ENCODE measurements at regions not wholly inside any gene's neighbourhood (a gene's known extent, or its start where the extent isn't known, plus 50 kb on each side); places are given as distances from the start of the nearest gene placed in this dataset.

DNA sequence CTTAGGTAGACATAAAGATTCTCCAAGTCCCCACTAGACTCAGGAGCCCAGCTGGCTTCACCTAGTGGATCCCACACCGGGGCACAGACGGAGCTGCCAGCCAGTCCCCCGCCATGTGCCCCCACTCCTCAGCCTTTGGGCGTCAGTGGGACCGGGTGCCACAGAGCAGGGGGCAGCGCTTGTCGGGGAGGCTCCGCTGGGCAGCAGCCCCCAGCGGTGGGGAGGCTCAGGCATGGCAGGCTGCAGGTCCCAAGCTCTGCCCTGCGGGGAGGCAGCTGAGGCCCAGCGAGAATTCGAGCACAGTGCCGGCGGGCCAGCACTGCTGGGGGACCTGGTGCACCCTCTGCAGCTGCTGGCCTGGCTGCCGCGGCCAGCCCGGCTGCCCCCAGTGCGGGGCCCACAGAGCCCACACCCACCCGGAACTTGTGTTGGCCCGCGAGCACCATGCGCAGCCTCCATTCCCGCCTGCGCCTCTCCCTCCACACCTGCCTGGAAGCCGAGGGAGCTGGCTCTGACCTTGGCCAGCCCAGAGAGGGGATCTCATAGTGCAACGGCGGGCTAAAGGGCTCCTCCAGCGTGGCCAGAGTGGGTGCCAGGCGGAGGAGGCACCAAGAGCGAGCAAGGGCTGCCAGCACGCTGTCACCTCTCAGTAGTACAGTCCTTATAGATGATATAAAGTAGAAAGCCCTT, 390.7 kb downstream of the PLK2 start:
- TF ChIP-seq, protein P1, sequence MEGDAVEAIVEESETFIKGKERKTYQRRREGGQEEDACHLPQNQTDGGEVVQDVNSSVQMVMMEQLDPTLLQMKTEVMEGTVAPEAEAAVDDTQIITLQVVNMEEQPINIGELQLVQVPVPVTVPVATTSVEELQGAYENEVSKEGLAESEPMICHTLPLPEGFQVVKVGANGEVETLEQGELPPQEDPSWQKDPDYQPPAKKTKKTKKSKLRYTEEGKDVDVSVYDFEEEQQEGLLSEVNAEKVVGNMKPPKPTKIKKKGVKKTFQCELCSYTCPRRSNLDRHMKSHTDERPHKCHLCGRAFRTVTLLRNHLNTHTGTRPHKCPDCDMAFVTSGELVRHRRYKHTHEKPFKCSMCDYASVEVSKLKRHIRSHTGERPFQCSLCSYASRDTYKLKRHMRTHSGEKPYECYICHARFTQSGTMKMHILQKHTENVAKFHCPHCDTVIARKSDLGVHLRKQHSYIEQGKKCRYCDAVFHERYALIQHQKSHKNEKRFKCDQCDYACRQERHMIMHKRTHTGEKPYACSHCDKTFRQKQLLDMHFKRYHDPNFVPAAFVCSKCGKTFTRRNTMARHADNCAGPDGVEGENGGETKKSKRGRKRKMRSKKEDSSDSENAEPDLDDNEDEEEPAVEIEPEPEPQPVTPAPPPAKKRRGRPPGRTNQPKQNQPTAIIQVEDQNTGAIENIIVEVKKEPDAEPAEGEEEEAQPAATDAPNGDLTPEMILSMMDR (IDR thresholded peaks at IDR 0.05; ENCODE audit: low read depth, low read length, missing input control), result no peak
- no peak for TF ChIP-seq YY1 (IDR thresholded peaks at IDR 0.05)

Measured in liver (tissue), 2 donors.